ENCODE measurements at regions not wholly inside any gene's neighbourhood (a gene's known extent, or its start where the extent isn't known, plus 50 kb on each side); places are given as distances from the start of the nearest gene placed in this dataset.

DNA sequence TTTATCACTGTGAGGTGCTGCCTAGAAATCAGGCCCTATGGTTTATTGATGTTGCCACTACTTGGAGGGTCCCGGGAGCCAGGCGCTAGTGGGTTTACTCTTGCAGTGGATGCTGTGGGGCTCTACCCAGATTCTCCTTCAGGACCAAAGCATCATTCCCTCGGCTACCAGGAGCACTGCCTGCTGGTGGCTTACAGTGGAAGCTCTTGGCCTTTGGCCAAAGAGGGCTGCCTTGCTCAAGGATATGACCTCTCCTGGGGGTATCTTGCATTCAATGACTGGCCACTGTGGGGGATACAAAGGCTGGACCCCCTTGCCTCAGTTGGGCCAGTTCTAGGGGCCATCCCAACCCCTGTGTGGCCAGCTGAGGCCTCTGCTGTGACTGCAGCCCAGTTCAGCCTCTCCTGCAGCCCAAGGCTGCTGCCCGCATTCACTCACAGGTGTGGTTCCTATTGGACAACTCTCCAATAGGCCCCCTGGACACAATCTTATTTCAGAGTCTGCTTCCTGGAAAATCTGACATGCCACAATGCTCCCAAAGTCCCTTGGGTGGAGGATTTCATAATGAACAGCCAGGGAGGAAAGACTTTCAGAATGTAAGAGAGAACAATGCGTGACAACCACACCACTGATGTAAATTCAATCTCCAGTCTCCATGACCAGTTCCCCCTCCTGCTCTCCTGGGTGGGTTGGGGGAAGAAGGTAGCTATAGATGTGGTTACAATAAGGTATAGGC, 196.3 kb downstream of the SNX10 start:
- DNase-seq (ENCODE audit: low spot score): no peak

DNA sequence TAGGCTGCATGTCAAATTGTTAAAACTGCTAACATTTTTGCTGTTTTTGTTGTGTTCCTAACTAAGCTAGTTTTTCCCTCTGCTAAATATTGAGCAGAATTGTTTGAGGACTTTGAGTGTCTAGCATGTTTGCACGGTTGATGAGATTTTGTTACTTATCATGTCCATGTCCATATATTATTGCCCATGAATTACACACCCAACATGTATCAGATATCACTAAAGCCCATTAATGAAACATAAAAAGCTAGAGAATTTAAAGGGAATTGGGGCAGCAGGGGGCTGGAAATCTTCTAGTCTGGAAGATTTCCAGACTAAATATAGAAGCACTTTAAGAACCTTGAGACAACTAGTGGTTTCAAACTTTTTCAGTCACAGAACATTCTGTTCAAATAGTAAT, 197.7 kb downstream of the SNX10 start:
- DNase-seq (ENCODE audit: low spot score): no peak

- no peak for DNase-seq (ENCODE audit: low spot score)
Measured at GRCh38 chr7:26489906-26490639, 198.4 kb downstream of the SNX10 start.

DNA sequence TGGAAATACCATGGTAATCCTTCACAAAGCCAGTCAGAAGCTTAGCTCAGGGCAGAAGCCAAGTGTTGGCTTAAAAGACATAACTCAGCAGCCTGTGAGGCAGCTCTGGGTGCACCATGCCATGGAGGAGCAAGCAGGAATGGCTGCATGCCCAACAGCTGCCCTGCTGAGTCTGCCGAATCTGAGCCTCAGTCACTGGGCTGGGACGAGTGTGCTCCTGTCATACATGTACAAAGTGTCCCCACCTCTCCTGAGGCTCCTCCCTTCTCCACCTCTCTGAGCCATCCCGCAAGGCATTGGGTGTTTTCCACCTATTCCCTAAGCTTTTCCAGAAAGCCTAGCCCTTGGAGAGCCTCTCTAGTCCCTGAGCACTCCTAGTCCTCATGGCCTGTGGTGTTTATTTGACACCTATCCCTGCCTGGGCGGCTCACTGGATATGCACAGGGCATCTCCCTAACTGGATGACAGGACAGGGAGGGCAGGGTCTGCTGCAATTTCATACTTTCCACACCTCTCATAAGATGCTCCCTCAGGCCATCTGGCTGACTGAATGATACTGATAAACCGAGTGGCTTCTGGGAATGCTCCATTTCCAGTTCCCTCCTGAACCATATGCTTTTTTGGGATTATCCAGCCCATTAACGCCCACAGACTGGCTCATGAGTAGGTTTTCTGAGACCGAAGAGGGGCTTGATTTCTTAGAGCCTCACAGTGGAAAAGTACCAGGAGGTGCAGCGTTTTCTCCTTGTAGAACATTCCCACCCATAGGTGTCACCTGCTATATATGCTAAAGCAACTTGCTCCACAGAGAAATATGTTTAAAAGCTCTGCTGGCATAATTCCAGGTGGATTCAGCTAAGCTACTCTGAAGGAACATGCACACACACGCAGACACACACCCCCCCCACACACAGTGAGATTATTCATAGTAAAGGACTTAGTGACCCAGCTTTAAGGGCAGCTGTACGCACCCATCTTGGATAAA, 199.3 kb downstream of the SNX10 start:
- no peak for DNase-seq (ENCODE audit: low spot score)

DNA sequence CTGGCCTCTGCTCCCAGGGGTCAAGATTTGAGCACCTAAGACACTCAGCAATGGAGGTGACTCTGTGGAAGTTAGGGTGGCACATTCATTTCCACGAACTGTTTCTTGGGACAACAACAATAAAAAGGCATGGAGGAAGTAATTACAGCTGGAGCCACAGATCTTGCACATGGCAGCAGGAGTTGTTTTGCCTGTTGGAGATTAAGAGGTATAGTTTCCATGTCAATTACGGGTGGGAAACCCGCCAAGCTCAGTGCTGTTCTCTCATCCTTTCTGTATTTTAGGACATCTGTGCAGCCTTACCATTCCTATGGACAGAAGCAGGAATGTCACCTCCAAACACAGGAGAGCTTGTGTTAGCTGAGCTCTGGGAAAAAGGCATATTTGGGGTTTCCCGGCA, 201.2 kb downstream of the SNX10 start:
- DNase-seq (ENCODE audit: low spot score): no peak

DNA sequence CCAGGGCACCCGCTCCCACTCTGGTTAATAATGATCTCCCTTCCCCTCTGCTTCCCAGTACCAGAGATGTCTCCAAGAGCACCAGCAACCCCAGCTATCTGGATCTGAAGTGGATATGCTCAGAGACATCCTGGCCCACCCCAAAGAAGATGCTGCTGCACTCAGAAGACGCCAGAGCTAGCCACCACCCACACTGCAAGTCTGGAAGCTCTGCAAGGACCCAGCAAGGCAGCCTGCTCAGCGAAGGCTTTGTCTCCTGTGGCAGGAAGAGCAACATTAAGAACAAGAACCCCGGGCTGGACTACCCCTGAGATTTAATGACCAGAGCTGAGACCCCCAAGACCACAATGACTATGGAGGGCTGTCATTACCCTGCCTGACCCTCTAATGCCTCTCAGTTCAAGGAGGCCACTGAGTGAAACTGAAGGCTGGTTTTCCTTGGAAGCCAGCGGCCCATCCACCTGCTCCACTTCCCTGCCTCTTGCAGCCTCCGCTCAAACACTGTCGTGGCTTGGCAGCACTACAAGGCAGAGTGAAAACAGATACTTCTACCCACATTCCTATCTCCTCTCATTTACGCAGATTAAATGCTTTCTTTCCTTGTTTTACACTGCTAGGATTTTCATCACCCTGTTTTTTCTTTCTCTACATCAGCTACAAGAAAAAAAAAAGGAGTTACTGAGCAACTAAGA, 202.2 kb downstream of the SNX10 start:
- no peak for DNase-seq (ENCODE audit: low spot score)

GRCh38 chr7:26495569-26495968, 203.9 kb downstream of the SNX10 start:
- no peak for DNase-seq (ENCODE audit: low spot score)

DNA sequence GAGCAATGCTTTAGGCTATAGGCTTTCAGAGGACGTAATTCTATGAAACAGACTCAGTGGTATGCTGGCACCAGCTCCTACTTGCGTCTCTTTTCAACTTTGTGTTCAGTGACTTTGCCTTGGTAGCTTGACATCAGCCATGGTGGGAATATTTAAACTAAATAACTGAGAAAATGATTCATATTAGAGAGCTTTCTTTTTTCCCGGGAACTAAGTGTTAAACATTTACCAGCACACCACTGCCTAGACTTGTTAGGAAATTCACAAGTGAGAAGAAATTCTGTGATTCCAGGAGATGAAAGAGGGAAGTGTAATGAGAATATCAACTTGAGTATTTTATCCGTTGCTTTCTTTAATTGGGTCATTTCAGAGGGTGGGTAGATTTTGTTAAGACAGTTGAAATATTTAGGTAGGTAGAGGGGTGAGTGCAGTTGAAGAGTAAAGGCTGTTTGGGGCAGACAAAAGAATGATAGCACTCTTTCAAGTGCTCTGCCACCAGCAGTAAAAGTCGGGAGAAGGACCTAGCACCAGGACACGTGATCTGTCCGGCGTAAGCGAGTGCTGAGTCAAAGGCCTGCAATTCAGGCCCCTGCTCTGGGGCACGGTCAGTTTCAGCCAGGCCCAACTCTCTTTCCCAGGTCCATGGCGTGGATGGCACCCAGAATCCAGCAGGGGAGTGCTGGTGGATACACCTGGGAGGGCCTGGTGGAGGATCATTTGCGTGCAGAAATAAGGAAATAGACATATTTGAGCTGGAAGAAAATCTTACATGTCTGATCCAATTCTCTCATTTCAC, 206.3 kb downstream of the SNX10 start:
- no peak for DNase-seq (ENCODE audit: low spot score)

GRCh38 chr7:26499315-26499897, 207.7 kb downstream of the SNX10 start:
- DNase-seq (ENCODE audit: low spot score): no peak

- DNase-seq (ENCODE audit: low spot score): peak; percentile 17
Measured at GRCh38 chr7:26500749-26501352, 209.2 kb downstream of the SNX10 start.

DNA sequence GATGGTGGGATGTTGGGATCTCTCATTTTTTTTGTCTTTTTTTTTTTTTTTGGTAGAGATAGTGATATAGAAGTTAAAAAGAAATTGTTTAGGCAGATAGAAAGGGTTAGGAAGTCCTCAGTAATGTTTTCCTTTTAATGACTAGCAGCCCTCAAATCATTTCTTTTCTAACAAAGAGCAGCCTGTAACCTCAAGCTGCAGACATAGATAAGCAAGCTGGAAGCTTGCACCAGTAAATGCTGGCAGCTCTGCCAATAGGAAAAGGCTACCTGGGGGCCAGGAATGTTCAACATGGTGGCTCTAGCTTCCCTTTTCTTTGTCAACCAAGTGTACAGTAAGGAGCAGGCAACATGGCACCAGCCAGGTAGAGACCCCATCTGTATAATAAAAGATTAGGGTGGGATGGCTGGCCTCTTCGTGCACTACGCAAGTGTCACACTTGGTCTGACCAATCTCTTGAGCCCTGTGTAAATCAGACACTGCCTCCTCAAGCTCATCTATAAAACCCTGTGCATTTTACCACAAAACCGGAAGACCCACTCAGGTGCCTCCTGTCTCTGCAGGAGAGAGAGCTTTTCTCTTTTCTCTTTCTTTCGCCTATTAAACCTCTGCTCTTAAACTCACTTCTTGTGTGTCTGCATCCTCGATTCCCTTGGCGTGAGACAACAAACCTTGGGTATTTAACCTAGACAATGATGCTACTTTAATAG, 212.9 kb downstream of the SNX10 start:
- DNase-seq (ENCODE audit: low spot score): no peak

DNA sequence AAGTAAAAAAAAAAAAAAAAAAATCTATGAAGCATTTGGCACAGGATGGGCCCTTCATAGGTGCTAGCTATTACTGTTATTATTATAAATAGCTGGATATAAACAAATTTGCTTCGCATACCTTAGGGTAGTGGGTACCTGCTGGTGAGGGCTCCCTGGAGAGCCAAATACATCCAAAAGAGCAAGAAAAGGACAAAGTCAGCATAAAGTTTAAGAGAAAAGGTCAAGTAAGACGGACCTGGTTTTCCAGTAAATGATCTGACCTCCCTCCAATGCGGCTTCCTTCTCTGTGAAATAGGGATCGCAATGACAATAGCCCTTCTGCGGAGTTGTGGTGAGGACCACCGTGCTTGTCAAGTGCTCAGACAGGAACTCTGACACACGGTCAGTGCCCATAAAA, 214.5 kb downstream of the SNX10 start:
- no peak for DNase-seq (ENCODE audit: low spot score)

GRCh38 chr7:26507108-26507987, 215.7 kb downstream of the SNX10 start:
- DNase-seq (ENCODE audit: low spot score): no peak

DNA sequence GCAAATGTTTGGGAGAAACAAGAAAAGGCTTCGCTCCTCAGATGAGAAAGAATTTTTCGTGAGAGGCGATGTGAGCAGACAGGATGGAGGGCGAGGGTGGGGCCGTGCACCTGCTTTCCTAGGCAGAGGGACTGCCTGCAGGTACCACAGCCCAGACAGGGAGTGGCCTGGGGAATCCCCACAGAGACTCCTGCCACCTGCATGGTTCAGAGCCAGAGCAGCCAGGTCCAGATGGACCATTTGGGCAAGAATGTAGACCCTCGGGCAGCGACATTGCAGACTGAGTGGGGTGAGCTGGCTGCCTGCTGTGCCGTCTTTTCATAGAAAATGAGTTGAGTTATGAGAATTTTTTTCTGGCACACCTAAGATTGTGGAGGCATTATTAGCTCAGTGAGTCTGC, 216.8 kb downstream of the SNX10 start:
- no peak for DNase-seq (ENCODE audit: low spot score)

DNA sequence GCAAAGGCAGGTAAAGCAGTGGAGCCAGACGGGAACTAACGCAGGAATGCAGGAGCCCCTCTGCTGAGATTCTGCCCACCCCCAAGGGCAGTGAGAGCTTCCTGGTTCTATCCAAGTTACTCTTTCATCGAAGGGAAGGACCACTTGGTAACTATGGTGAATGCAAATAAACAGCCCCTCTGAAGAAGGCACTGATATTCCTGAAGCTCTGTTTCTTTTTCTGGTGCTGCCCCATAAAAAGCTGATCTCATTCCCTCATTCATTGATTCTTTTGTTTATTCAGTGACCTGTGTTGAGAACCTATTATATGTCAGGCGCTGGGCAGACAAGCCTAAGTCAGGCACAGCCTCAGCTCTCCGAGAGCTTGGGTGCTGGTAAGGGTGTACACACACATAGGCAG, 217.3 kb downstream of the SNX10 start:
- no peak for DNase-seq (ENCODE audit: low spot score)

DNA sequence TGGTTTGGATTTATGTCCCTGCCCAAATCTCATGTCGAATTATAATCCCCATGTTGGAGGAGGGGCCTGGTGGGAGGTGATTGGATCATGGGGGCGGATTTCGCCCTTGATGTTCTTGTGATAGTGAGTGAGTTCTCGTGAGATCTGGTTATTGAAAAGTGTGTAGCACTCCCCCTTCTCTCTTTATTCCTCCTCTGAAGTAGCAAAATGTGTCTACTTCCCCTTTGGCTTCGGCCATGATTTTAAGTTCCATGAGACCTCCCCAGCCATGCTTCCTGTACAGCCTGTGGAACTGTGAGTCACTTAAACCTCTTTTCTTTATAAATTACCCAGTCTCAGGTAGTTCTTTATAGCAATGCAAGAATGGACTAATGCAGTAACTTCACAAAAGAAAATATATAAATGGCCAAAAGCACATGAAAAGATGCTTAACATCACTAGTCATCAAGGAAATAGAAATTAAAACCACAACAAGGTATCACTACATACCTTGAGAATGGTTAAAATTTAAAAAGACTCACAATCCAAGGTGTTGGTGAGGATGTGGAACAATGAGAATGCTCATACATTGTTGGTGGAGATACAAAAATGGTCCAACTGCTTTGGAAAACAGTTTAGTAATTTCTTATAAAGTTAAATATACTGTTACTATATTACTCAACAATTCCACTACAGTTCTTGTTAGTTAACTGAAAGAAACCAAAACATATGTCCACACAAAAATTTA, 218.7 kb downstream of the SNX10 start:
- no peak for DNase-seq (ENCODE audit: low spot score)

GRCh38 chr7:26511866-26512265, 220.2 kb downstream of the SNX10 start:
- DNase-seq (ENCODE audit: low spot score): no peak

GRCh38 chr7:26512737-26513136, 221.1 kb downstream of the SNX10 start:
- DNase-seq (ENCODE audit: low spot score): no peak

All from activated CD4-positive, alpha-beta T cell treated with anti-CD3 and anti-CD28 coated beads, Interleukin-2, Interleukin-4, amounts not matched to agents 100 ng/mL and 50 ng/mL, durations not matched to agents 16 hours and 8 hours (primary cell).